HUDEP-2 (cell line): ENCODE measurements at regions not wholly inside any gene's neighbourhood (a gene's known extent, or its start where the extent isn't known, plus 50 kb on each side); places are given as distances from the start of the nearest gene placed in this dataset.

ENCODE experiments used
- DNase-seq, 76 experiments: peaks; one replicate each; lab custom pipeline; 2025; ENCODE audit not compliant: unreplicated experiment in 76 of 76; lab: John Stamatoyannopoulos, UW

DNA sequence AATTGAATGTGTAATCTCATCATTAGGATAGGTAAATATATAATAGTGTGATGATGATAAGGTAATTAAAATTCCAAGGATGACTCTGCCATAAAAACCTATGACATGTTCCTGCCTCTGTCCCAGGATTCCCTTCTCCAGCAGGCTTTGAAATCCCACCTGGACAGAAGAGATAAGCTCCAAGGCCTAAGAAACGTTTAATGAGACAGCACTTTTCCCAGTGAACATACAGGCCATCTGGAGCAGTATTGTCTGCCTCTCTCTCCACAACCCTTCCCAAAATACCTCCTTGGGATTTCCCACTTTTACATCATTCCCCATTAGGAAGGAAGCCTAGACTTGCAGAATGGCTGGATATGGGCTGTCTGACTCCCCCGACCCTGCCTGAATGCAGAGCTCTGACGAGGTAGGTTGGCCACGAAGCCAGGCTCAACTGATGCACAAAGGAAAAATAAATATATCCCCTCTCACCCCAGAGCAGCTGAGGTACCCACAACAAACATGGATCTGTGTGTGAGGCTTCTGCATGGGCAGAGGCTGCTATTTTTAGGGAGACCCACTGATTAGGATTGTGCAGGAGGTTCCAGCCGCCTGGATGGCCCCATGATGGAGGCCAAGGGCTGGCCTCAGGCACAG is 71.0 kb downstream of the TMPRSS5 start:
- DNase-seq: no peak

GRCh38 chr11:113632981-113633380 is 73.1 kb downstream of the TMPRSS5 start:
- DNase-seq: no peak

- DNase-seq: no peak
Measured at GRCh38 chr11:113629562-113629961, 76.5 kb downstream of the TMPRSS5 start.

- DNase-seq: no peak
Measured at GRCh38 chr11:113628912-113629311, 77.2 kb downstream of the TMPRSS5 start.

DNA sequence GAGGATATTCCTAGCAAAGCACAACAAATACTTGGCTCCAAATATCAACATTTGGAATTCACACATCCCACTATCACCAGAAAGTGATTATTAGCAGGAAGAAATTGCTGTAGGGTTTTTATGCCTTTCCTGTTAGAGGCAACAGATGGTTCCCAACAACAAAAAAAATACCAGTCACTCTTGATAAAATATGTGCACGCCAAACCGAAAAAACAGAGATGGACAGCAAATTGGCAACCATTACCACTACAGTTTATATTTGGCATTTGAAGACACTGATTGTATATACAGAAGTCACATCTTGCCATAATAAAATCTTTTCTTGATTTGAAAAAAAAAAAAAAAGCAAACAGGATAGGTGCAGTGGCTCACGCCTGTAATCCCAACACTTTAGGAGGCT is 78.2 kb downstream of the TMPRSS5 start:
- no peak for DNase-seq

DNA sequence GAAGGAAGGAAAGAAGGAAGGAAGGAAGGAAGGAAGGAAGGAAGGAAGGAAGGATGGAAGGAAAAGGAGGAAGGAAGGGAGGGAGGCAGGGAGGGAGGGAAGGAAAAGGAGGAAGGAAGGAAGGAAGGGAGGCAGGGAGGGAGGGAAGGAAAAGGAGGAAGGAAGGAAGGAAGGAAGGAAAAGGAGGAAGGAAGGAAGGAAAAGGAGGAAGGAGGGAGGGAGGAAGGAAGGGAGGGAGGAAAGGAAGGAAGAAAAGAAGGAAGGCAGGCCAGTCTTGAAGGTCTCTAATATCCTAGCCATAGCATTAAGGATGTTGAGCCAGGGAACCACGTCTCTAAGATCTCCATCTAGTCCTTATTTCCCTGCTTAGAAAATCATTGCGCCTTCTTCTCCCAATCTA is 78.8 kb downstream of the TMPRSS5 start:
- DNase-seq: no peak

DNA sequence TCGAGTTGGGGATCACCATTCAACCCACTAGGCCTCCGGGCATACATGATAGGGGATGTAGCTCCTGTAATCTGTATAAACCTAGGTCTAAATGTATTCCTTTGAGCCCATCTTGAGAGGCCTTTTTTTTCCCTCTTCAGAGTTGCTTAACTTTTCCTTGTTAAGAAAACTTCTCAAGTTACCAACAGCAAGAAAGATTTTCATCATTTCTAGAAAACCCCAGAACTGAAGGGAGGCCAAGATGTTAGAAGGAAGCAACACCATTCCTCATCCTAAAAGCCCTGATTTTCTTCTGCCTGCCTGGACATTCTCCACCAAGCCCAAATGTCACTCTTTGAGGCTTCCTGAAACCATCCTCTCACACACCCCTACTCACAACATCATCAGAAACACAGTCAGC is 79.4 kb downstream of the TMPRSS5 start:
- DNase-seq: no peak

DNA sequence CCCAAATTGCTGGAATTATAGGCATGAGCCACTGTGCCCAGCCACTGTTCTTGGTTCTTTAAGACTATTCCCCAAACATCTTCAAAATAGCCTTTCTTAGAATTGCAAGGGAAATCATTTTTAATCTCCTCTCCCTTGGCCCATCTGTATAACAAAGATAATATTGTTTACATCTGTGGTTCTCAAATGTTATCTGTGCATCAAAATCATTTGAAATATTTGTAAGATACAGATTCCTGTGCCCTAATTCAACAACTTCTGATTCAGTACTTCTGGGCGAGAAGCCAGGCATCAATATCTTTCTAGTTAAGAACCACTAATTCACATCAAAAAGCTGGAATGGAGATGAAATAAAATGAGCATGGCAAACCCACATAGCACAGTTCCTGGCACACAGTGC is 83.0 kb downstream of the TMPRSS5 start:
- DNase-seq: peak in 1 of 76 experiments; percentile 1

- no peak for DNase-seq
Measured at GRCh38 chr11:113618360-113618759, 87.7 kb downstream of the TMPRSS5 start.

GRCh38 chr11:113615773-113616172 is 90.3 kb downstream of the TMPRSS5 start:
- DNase-seq: no peak

GRCh38 chr11:113615098-113615497 is 91.0 kb downstream of the TMPRSS5 start:
- peak in 1 of 76 experiments; percentile 3 for DNase-seq

- DNase-seq: no peak
Measured at GRCh38 chr11:113614097-113614496, 92.0 kb downstream of the TMPRSS5 start.

GRCh38 chr11:113613619-113614018 is 92.5 kb downstream of the TMPRSS5 start:
- DNase-seq: peak in 1 of 76 experiments; percentile 19

DNA sequence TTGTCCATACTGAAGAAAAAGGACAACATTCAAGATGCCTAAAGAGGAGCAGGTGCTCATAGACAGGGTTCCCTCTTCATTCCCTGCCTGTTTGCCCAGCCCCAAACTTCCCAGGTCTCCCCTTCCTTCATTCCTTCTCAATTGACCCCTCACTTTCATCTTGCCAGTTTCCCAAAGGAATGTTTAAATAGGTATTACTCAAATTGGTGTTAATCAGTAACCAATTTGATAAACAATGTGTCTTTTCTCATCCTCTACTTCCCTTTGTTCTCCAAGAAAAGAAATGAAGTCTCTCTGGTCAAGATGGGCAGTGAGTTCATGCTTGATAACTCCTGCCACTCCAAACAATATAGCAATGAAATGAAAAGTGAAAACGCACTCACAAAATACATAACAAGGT is 101.9 kb downstream of the TMPRSS5 start:
- no peak for DNase-seq

- no peak for DNase-seq
Measured at GRCh38 chr11:113603277-113604059, 102.6 kb downstream of the TMPRSS5 start.

DNA sequence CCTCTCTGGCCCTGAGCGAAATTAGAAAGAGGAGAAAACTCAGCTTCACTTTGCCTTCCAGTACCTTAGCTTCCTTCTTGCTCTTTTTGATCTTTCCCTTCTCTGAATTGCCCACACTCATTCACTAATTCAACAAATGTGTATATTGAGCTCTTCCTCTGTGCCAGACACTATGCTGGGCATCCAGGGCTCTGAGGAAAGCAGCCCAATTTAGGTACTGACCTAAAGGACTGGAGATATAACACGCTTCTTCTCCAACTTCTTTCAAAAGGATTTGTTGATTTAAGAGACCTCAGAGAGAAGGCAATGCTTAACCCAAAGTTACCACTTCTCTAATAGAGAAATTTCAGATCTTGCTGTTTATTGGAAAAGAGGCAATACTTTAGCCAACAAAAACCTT is 103.6 kb downstream of the TMPRSS5 start:
- DNase-seq: no peak

DNA sequence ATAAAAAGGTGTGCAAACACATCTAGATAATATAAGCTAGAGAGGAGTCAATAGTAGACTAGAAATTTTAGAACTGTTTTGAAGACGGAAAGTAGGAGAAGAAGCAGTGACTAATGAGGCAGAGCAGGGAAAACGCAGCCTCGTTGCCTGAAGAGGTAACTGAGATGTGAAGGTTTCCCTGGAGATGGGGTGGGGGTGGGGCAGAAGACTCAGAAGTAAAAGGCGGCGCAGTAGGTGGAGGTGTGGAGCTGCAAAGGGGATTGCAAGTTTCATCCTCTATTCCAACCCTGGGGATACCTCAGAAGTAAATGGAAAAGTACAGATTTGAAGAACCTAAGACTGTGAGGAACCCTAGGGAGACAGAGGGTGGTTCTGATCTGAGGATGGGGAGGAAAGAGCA is 109.5 kb downstream of the TMPRSS5 start:
- DNase-seq: no peak

- DNase-seq: no peak
Measured at GRCh38 chr11:113595810-113596594, 110.1 kb downstream of the TMPRSS5 start.

DNA sequence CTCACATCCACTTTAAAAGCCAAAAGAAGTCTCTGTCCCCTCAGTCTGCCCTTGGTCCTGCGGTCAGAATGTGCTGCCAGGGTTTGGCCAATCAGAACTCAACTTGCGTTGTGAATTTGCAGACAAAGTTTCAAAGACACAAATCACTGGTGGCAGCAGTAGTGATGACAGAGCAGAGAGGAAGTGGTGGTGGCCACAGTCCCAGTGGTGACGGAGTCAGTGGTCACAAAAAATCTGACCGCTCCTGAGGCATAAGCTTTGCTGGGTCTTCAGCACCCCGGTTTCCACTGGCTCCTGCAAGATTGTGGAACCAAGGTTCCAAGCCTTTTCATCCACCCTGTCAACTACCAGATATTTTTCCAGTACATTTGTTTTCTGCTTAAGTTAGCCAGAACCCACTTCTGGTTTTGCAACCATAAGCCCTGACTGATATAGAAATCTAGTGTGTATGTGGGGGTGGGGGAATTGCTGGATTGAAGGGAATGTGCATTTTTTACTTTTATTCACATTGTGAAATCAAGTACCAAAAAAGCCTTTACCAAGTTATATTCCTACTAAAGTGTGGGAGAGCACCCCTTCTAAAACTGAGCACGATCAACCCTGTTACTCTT is 112.3 kb downstream of the TMPRSS5 start:
- DNase-seq: no peak

DNA sequence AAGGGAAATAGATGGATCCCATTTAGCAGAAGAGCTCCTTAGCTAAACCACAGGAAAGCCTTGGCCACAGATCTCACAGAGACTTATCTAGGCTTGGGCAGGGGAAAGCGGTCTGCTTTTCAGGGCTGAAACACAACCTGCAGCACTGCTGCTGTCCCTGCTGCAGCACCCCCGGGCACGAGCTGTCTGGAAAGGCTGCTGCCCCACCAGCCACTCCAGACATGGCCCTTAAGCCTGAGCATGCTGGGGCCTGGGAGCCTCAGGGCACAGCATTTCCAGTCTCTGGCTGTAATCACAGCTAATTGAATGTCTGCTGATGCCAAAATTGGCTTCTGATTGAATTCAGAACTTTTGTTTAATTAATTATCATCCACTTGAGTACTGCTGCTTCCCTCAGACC is 115.0 kb downstream of the TMPRSS5 start:
- no peak for DNase-seq

GRCh38 chr11:113587308-113587739 is 112.1 kb upstream of the DRD2 start:
- DNase-seq: peak in 3 of 76 experiments; percentile 10 to 21 (median 12)
